NCI-H524 treated with DMSO at 0.1 percent for 48 hours (cell line): ENCODE measurements at regions not wholly inside any gene's neighbourhood (a gene's known extent, or its start where the extent isn't known, plus 50 kb on each side); places are given as distances from the start of the nearest gene placed in this dataset.

Experiments
- DNase-seq: peaks from one replicate; lab custom pipeline; 2025; lab: John Stamatoyannopoulos, UW

DNA sequence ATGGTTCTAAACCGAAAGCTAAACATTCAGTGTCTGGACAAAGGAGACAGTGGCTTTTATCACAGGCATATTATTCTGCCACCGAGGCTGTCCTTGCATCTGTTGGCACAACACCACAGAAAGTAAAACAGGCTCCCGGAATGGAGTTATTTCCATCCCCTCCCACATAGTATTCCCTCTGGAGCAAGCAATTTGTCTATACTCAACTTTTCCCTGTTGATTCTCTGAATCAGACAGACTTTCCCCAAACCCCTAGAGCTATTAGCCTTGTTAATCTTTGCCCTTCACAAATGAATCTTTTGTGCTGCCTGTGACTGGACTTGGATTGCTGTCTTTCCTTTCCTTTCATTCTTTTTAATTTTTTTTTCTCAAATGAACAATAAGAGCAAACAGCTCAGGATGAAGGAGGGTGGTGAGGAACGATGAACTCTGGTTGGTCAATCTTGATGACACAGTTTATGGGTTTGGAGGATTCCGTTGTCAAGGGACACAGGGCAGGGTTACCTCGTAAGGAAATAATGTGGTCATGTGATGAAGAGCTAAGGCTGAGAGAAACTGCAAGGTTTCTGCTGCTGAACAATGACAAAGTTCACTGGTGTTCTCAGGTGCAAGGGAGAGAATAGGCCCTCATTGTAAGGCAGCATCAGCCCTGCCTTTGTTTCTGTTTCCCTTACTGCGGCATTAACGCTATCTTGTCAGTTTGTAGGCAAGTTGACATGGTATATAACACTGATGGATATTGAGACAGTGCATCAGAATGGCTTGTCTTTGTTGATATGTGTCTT, 275.0 kb upstream of the BMP2 start:
- DNase-seq: no peak

DNA sequence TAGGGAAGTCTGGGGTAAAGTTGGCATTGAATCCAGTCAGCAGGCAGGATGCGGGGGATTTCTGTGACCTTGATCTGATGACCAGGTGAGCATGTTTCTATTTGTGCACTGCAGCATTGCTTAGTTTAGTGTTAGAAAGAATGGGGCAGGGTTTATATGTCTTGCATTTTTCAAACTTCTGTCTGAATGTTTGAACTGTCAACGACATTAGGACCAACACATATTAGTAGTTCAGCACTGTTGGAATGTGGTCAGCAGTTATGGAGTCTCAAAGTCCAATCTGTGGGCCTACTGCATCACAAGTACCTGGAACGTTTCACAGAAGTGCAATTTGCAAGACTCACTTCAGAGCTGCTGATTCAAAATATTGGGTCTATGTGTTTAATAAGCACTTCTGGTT, 276.6 kb upstream of the BMP2 start:
- no peak for DNase-seq

DNA sequence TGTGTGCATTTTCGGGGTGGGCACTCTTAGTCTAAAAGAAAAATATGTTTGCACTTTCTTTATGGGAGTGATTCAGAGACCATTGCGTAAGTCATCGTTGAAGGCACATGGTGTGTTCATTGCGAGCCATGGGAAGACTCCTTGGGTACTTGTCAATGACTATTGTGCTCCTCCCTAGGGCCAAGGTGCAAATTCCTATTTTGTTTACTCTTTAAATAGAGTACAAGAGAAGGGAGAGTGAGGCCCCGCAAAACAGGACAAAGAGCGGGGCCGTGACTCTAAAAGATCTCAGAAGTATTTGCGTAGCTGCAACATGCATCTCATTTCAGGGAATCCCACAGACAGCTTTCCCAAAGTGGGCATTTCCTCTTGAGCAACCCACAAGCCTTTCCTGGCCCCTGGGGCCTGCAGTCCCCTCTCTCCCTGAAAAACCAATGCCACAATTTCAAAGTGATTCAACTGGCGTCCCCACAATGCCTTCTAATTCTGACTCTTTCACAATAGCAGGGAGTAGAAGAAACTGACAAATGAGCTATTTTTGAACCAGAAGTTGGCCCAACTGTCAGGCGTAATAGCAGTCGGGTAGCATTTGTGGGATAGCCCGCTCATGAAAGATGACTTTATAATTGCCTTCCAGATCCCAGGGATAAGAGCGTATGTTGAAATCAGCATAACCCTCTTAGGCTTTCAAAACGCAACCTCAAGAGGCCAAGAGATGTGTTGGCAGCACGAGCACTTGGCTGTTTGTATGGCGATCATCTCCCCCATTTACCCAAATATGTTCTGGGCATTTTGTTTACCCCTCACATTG, 277.9 kb upstream of the BMP2 start:
- DNase-seq: peak; percentile 100

DNA sequence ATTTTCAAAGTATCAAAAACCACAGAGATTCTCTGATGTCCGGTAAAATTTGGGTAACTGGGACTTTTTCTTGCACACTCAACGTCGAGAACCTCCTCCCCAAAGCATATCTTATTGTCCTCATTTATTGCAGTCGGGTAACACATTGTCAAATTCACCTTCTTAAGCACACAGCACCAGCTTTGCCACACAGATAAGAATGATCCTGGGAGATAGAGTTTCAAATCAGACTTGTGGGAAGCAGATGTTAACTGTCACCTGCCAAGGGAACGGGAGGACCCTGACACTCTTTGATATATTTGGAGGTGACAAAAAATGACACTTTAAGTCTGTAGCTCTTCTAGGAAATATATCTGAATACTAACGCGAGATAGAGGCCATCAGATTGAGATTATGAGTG, 282.1 kb upstream of the BMP2 start:
- DNase-seq: peak; percentile 42

DNA sequence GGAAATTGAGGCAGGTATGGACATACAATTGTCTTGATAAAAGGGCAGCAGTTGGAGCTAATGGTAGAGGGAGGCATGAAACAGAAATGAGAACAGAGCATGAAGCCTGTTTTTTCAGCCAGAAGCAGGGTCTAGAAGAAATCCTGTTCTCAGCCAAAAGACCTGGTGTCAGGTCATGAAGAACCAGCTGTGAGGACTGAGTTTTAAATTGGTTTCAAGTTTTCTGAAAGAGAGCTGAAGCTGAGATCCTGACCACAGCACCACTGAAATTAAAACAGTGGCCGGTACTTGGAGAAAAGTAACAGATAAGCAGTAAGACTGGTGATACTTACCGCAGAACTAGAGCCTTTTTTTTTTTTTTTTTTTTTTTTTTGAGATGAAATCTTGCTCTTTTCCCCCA, 283.8 kb upstream of the BMP2 start:
- DNase-seq: no peak

DNA sequence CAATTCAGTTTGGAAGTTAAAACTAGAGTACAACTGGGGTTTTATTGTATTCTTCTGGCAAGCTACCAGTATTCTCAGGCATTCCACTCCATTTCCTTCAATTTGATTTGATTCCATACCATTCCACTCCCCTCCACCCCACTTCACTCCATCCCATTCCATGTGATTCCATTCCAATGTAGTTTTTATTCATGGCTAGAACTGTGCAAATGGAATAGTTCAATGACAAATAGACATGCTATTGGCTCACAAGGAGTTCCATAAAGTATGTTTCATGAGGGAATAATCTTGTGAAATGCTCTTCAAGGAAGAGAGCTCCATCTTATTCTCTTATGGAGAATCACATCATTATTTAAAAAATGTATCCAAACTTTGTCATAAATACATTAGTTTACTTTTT, 285.0 kb upstream of the BMP2 start:
- DNase-seq: no peak

DNA sequence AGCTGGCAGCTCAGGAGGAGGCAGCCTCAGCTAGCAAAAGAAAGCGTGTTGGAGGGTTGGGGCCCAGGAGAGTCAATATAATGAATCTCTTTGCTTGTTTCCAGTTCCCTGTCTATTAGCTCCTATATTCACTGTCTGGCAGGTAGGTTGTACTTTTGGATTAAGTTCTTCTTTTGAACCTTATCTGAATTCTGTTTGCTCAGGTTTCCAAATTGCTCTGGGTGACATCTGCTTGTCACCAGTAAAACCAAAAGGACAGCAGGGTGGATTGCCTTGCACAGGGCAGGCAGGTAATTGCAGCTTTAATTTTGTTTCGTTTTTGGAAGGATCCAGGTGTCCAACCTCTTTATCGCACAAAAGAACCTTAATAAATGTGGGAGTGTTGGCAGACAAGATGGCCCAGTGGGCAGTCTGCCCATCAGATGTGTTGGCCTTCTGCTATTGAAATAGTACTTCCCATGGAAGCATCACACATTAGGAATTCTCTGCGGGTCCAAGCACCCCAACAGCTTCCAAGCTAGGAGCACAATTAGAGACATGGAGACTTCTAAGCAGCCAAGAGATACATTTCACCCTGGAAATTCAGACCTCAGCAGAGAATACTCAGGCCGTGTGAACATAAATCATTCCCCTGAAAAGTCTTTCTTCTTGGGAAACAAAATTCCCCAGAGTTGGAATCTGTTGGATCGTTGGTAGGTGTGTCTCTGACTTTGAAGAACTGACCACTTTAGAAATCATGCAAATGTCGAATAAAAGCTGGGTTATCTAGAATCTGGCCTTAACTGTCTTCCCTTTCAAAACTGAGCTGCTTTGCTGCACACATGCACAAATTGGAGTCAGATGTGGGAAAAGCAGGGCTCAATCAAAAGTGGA, 286.9 kb upstream of the BMP2 start:
- no peak for DNase-seq

DNA sequence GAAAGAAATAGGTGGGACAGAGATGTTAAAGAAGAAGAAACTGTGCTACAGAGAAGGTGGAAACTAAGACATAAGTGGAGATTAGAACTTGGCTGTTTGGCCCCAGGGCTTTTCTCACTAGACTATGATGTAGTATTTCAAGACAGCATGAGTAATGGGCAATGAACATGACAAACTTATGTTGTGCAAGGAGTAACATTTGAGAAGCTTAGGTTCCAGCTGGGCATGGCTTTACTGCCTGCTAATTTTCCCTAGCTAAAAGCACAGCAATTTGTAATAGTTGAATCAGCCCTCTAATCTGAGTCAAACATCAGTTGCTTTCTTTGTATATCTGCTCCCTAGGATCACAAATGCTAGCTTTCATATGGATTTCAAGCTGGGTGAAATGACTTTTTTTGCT, 294.3 kb upstream of the BMP2 start:
- no peak for DNase-seq

DNA sequence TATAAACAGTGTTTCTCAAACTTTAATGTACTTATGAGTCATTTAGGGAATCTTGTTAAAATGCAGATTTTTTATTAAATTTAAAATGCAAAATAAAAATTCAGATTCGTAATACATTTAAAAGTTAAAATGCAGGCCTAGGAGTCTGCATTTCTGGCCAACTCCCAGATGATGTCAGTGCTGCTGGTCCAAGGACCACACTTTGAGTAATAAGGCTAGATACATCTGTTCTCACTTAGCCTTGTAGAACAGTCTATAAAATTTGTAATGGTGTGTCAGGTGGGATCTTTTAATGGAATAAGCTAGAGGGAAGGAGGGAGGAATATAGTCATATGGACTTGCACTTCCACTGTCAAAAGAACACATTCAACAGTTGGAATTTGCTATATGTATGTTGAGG, 295.6 kb upstream of the BMP2 start:
- DNase-seq: no peak

DNA sequence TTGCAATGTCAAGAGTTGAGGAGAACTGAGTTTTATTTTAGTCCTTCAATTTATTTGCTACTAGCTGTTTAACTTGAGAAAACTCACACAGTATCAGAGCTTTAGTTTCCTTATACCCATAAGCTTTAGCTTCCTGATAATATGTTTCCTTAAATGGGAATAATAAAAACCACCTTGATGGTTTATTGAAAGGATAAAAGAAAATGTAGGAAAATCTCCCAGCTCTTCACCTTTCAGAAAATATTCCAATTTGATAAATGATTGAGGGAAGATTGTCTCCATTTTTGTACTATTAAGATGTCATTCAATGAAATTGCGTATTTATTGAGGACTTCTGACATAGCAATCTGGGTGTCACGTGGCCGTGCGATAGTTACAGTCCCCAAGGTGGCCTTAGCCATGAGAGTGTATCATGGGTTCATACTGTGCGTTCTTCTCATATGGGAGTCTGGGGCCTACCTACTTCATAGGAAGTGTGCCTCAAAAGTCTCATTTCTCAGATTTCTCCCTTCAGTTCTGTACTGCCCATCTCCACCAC, 296.3 kb upstream of the BMP2 start:
- DNase-seq: no peak

DNA sequence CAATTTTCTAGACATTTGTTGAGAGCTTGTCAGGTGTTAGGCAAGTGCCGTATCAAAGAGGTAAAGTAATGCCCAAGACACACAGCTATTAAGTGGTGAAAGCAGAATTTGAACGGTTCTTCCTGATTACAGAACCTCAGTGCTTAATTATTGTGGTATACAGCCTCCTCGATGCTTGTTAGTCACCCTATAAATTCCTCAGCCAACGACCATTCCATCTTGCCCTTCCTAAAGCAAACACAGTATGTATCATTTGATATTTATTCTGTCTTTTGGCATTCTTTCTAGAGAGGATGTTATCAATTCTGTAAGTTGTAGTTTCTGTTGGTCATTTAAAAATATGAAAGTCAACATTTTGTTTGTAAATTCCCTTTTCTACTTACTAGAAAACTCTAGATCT, 297.8 kb upstream of the BMP2 start:
- no peak for DNase-seq

DNA sequence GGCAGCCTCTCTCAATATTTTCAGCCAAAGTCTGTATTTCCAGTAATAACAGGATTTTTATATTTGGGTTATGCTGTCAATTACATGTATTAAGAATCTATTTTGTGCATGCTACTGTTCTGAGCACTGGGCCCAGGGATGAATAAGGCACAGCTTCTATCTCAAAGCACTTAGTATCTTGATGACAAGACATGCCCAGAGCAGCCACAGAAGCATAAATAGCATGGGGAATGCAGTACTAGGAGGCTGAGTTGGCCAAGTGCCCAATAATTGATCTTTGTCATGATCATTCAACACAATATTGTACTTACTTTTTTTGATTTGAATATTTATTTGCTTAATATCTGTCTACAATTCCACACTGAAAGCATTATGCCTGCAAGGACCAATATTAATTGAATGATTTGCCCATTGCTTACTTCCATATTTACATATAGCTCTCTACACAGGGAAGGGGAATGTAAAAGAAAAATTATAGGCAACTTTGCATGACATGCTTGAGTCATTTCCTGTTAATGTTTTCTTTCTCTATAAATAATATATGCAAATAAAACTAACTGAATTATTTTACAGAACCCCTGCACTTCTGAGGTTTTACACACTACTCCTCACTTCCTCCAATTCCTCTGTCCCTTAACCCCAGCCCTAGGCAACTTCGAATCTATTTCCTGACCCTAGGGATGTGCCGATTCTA, 298.9 kb upstream of the BMP2 start:
- no peak for DNase-seq

DNA sequence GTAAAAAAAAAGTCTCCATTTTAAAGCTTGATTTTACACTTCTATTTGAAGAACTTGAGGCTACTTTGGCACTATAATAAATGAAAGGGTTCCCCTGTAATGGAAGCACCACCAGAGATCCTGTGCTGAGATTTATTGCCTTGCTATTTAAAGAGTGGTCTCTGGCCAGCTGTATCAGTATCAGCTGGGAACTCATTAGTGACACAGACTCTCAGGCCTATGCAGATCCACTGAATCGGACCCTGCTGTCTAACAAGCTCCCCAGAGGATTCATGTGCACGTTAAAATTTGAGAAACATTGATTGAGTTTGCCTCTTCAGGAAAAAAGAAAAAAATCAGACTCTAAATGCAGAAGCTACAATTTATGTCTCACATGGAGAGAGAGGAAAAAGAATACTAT, 299.9 kb upstream of the BMP2 start:
- DNase-seq: no peak

DNA sequence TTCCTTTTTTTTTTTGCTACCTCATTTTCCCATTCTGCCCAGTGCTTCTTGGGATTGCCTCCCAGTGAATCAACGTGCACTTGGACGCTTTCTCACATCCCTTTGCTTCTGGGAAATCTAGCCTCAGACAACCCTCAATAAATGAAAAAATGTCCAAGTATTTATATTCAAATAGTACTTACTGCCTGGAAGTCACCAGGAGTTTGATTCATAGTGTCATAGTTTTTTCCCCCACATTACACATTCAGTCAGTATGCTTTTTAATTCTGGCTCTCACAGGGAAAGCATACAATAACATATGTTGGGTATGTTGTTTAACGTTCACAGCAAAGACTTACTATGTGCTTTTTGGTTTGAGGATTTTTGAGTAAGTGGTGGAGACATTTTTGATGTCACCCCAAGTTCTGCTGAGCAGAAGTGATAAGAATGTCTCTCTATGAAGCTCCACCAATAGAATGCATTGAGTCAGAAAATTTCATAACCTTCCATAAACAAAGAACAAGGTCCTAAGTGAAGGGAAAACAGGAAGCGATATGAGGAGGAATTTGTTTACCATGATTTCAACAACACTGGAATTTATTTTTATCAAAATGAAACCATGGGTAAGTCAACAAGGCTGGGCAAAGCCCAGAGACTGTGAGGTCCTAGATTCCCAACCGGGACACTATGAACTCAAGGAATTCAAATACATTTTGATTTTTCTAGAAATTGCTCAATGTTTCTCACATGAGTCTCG, 301.2 kb upstream of the BMP2 start:
- no peak for DNase-seq

DNA sequence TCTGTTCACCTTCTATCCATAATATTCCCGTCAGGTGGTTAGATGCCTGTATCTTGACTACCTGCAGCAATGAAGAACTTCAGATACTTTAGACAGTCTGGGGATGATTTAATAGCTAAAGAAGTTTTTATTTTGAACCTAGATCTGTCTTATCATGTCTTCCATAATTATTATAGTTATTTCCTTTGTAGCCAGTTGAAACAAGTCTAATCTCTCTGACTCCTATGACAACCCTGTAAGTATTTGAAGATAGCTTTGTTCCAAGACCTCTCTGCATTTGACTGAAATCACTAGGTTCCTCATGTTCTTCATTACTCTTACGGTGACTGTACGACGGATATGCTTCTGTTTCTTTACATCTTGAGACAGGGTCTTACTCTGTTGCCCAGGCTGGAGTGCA, 316.6 kb upstream of the BMP2 start:
- DNase-seq: no peak

DNA sequence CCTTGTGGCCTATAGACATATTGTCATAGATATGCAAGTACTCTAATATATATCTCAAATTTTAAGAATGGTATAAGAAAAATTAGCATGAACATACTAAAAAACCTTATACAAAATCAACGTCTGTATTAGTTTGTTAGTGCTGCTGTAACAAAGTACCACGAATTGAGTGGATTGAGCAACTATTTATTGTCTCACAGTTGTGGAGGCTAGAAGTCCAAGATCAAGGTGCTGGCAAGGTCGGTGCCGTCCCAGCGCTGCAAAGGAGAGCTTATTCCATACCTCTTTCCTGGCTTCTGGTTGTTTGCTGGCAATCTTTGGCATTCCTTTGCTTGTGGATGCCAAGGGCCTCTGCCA, 317.6 kb upstream of the FERMT1 start:
- no peak for DNase-seq

DNA sequence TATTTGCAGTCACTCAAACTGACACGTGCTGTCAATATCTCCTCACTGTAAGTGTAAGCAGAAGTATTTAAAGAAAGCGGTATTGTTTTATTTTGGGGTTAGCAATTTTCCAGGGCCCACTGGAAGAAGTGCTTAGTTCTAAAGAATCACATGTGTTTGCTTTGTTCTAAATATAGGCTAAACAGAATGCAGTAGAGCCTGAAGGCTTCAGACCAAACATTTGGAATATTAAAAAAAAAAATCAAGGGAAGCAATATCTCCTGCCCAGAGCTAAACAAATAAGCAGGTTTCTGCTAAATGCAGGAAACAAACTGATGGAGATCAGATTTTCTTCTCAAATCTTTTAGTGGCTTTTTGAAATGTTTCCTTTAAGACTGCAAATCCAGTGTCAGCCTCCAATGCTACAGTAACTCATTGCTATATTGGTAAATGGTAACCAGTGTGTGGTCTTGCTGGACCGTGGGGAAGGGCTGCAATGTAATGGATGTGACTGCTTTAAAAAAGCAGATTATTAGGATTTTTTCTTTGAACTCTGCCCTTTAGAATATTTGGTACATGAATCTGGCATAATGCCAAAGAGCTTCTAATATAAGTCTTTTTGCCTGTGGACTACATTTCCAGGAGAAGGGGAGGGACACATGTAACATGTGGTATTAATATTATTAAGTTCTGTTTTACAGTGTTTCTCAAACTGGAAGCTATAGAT, 317.1 kb upstream of the FERMT1 start:
- DNase-seq: no peak

DNA sequence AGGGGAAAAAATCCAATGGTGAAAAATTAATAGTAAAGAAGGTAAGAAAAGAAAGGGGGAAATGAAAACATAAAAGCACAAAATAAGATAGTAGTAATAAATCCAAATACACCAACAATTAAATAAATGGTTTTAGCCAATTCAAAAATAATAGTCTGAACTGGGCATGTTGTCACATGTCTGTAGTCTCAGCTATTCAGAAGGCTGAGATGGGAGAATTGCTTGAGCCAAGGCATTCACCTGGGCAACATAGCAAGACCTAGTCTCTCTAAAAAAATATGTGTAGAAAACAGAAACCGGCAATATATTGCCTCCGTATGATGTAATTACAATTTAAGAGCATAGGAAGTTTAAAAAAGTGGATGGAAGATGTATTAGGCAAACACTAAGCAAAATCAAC, 311.3 kb upstream of the FERMT1 start:
- DNase-seq: no peak

DNA sequence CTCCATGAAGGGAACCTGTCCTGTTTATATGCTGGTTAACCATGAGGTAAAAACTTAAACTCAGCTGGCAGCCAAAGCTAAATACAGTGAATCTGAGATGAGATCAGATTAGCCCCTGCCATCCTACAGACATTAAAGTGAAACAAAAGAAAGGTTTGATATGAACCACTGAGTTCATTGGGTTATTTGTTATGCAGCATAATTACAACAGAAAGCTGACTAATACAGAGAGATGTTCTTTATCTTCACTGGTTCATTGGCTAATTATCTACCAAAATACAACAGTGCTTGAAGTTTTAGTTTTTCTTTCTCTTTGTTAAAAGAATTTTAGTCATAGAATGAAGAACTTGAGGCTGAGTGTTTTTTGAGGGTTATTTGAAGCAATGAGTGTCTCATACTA, 307.6 kb upstream of the FERMT1 start:
- DNase-seq: no peak

DNA sequence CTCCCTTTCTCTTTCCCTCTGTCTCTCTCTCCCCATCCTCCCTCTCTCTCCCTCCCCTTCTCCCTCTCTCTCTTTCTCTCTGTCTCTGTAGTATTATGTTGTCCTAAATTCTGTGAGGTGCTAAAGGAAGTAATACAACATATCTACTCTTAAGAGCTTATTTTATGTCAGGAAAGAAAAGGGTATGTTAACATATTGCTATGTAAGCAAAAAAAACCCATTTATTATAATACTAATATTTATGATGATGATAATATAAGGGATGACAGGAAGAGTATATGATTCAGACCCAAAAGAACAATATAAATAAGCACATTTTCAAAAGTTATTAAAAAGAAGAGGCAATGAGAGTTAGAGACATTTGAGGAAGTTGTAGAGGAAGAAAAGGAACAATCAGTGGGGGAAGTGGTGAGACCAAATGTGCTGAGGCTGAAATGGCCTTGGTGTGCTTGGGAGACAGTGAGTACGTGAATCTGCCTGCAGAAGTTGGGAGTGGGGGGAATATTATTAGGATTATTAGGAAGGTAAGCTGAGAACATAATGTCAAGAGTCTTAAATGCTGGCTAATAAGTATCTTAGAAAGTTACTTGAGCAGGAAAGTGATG, 303.6 kb upstream of the FERMT1 start:
- no peak for DNase-seq
